ENCODE measurements at regions not wholly inside any gene's neighbourhood (a gene's known extent, or its start where the extent isn't known, plus 50 kb on each side); places are given as distances from the start of the nearest gene placed in this dataset.

DNA sequence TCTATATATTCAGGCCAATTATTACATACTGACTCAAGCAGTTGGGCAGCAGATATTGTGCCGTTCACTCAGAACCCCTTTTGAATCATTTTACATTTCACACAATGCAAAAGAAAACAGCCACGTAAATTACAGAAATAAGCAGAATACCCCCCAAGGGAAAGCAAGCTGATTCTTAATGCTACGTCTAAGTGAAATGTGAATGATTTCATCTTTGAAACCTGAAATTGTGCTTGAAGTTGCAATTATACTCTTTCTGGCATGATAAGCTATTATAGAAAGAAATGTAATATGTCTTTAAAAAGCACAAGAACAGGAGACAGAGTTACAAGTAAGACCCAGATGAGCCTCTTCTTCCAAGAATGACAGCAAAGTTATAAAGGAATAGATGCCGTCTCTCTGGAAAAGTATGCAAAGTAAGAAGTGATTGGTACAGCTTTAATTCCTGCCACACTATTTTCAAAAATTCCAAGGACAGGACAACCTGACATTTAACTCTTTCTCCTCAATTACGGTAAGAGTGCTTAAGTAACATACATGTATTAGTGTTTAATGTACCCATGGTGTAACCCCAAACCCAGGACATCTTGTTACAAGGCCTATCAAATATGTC lies 891.5 kb upstream of the ADGRL2 start:
- no peak for DNase-seq (ENCODE audit: low read depth, low spot score)
- H3K4me1 Mint-ChIP-seq = peaks cover 33% of the 10 kb centered on the region

DNA sequence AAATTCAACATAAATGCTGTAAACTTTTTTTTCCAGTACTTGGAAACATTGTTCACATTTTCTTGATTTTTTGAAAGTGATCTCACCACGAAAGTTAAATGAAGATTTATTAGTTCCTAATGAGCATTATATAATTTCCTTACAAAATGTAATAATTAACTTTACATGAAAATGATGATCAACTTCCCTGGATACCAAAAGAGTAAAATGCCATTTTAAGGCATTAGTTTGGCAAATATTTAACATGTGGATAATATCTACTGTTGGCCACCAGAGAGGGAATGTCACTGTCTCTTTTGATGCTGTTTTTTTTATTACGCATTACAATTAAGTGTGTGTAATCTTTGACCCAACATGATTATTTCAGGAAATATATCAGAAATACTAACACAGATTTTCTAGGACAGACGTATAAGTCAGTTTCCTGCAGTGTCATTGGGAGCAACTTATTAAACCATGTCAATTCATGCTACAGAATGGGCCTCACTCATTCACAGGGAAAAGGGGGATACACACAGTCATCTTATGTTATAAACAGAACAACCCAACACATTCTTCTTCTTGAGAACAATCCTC lies 903.9 kb upstream of the ADGRL2 start:
- no peak for DNase-seq (ENCODE audit: low read depth, low spot score)
- Mint-ChIP-seq H3K9me3 (peaks cover 8% of the 10 kb centered on the region), H3K4me1 (peaks cover 57% of the 10 kb centered on the region), H3K36me3 (ENCODE audit: low read depth) (no peaks in the 10 kb centered on the region), H3K27me3 (ENCODE audit: low read depth) (no peaks in the 10 kb centered on the region), H3K27ac (ENCODE audit: unreplicated experiment) (no peak overlapping the region), H3K4me3 (no peak overlapping the region)
- TF ChIP-seq, protein P1, sequence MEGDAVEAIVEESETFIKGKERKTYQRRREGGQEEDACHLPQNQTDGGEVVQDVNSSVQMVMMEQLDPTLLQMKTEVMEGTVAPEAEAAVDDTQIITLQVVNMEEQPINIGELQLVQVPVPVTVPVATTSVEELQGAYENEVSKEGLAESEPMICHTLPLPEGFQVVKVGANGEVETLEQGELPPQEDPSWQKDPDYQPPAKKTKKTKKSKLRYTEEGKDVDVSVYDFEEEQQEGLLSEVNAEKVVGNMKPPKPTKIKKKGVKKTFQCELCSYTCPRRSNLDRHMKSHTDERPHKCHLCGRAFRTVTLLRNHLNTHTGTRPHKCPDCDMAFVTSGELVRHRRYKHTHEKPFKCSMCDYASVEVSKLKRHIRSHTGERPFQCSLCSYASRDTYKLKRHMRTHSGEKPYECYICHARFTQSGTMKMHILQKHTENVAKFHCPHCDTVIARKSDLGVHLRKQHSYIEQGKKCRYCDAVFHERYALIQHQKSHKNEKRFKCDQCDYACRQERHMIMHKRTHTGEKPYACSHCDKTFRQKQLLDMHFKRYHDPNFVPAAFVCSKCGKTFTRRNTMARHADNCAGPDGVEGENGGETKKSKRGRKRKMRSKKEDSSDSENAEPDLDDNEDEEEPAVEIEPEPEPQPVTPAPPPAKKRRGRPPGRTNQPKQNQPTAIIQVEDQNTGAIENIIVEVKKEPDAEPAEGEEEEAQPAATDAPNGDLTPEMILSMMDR (conservative IDR thresholded peaks at IDR 0.05) = no peak

More for the DNA sequence above, 891.5 kb upstream of the ADGRL2 start:
- TF ChIP-seq, protein P1 (conservative IDR thresholded peaks at IDR 0.05) = no peak
- no peak overlapping the region for H3K27ac Mint-ChIP-seq (ENCODE audit: unreplicated experiment)
- H3K9me3 Mint-ChIP-seq = no peaks in the 10 kb centered on the region
- H3K27me3 Mint-ChIP-seq (ENCODE audit: low read depth) = no peaks in the 10 kb centered on the region
- H3K4me3 Mint-ChIP-seq = no peak overlapping the region
- peaks cover 4% of the 10 kb centered on the region for H3K36me3 Mint-ChIP-seq (ENCODE audit: low read depth)

DNA sequence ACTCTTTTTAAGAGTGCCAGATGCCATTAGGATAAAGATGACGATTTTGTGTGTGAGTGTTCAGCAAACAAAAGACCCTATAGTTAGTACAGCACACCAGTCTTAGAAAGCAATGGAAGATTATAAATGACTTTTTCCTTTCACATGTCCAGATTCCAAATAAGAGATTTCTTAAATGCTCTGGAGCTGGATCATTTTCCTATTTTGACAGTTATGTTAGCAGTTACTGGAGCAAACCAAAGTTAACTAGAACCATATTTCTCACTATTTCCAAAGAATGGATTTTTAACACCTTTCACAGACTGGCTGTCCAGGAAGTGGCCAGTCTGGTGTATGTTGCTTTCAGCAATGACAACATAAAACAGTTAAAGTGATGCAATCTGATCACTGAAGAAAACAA lies 905.8 kb upstream of the ADGRL2 start:
- Mint-ChIP-seq H3K36me3 (ENCODE audit: low read depth) (no peaks in the 10 kb centered on the region), H3K4me3 (peak overlapping the region; percentile 28), H3K4me1 (peaks cover 66% of the 10 kb centered on the region), H3K27ac (ENCODE audit: unreplicated experiment) (no peak overlapping the region), H3K27me3 (ENCODE audit: low read depth) (no peaks in the 10 kb centered on the region), H3K9me3 (peaks cover 5% of the 10 kb centered on the region)
- no peak for DNase-seq (ENCODE audit: low read depth, low spot score)
- TF ChIP-seq, protein P1 (conservative IDR thresholded peaks at IDR 0.05) = no peak

DNA sequence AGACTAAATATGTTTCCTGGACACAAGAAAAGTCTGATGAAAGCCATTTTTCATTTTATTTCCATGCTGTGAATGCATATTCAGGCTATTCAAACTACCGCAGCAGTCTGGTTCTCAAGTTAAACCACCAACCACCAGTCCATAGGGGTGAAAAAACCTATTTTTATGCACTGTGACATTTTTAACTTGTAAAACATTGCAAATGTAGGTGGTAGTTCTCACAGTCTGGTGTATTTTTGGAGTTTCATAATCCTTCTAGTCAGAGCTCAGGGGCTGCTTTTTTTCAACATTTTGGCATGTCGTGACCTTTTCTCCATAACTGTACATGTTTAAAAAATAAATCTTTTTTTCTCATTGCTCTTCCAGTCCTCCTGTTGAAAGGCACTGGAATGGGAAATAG lies 907.6 kb upstream of the ADGRL2 start:
- Mint-ChIP-seq H3K27ac (ENCODE audit: unreplicated experiment) (peak overlapping the region; percentile 24), H3K36me3 (ENCODE audit: low read depth) (no peaks in the 10 kb centered on the region), H3K4me1 (peaks cover 58% of the 10 kb centered on the region), H3K9me3 (no peaks in the 10 kb centered on the region), H3K4me3 (peak overlapping the region; percentile 14), H3K27me3 (ENCODE audit: low read depth) (no peaks in the 10 kb centered on the region)
- TF ChIP-seq, protein P1 (conservative IDR thresholded peaks at IDR 0.05) = no peak
- no peak for DNase-seq (ENCODE audit: low read depth, low spot score)

DNA sequence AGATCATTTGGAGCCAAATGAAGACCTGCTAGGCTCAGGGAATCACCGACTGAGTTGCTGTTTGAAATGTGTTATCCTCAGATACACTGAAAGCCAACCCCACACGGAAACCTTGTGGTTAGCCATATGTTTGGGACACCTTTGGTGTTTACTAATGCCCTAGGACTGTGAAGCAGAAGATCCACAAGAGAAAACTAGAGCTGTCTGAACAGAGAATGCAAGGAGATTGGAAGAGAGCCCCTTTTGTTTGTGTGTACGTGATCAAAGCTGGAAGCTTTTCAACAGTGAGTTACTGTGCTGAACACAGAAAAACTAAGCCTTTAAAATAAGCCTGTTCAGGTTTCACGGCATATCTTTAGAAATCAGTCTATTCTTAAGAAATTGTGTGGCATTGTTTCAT lies 908.2 kb upstream of the ADGRL2 start:
- TF ChIP-seq, protein P1 (conservative IDR thresholded peaks at IDR 0.05) = no peak
- H3K27ac Mint-ChIP-seq (ENCODE audit: unreplicated experiment) = peak overlapping the region; percentile 98
- H3K36me3 Mint-ChIP-seq (ENCODE audit: low read depth) = no peaks in the 10 kb centered on the region
- no peaks in the 10 kb centered on the region for H3K27me3 Mint-ChIP-seq (ENCODE audit: low read depth)
- H3K4me3 Mint-ChIP-seq = peak overlapping the region; percentile 54
- DNase-seq (ENCODE audit: low read depth, low spot score) = no peak
- H3K9me3 Mint-ChIP-seq = no peaks in the 10 kb centered on the region
- peaks cover 58% of the 10 kb centered on the region for H3K4me1 Mint-ChIP-seq
